ENCODE measurements at regions not wholly inside any gene's neighbourhood (a gene's known extent, or its start where the extent isn't known, plus 50 kb on each side); places are given as distances from the start of the nearest gene placed in this dataset.

DNA sequence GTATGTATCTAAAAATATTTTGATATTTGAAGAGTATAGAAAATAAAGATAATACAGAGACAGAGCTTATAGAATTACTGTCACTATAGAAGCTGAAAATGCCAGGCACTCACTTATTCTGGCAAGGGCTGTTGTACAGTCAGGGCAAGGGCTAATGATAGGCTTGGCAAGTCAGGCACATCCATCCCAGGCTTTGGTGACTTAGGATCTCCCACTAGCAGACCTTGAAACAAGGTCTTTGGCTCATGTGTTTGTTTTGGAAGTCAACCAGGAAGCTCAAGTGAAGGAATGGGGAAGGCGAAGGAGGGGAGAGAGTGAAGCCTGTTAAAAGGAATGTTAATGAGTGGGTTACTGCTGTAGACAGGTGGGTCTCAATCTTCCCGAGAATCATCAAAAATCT is 199.1 kb upstream of the SUCLG2 start:
- TF ChIP-seq, protein P1, sequence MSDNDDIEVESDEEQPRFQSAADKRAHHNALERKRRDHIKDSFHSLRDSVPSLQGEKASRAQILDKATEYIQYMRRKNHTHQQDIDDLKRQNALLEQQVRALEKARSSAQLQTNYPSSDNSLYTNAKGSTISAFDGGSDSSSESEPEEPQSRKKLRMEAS (IDR thresholded peaks at IDR 0.05): no peak
- no peak for TF ChIP-seq POLR2A (IDR thresholded peaks at IDR 0.05; ENCODE audit: low read length)

Data from A549 (cell line).